Stimulated activated effector memory CD8-positive, alpha-beta T cell treated with anti-CD3 and anti-CD28 coated beads, Interleukin-12 subunit alpha, Interleukin-12 subunit beta, amount 100 ng/mL, for 72 hours (primary cell): ENCODE measurements at regions not wholly inside any gene's neighbourhood (a gene's known extent, or its start where the extent isn't known, plus 50 kb on each side); places are given as distances from the start of the nearest gene placed in this dataset.
A peak's percentile ranks its signal among the peaks of the same experiment; 100 is the strongest.

Experiments
- ATAC-seq: fragments of 150-1000 bp; cut with Tn5 transposase; 2 replicates; pipeline ENCODE4 v1.10.0; 2021
- DNase-seq, 2 donors: peaks; one replicate each; pipeline ENCODE4 v3.0.0; 2021 to 2022; ENCODE audit warnings: low spot score in 2 of 2
- H3K27ac Mint-ChIP-seq: one replicate; pipeline ENCODE4 v1.8.0; 2022; ENCODE audit warnings: mild to moderate bottlenecking, mixed read lengths
- H3K36me3 Mint-ChIP-seq: one replicate; pipeline ENCODE4 v1.8.0; 2022; ENCODE audit warnings: mild to moderate bottlenecking, mixed read lengths
- H3K4me1 Mint-ChIP-seq: one replicate; pipeline ENCODE4 v1.8.0; 2022; ENCODE audit warnings: mixed read lengths
- H3K4me3 Mint-ChIP-seq: one replicate; pipeline ENCODE4 v1.8.0; 2022; ENCODE audit warnings: mild to moderate bottlenecking, mixed read lengths
- H3K9me3 Mint-ChIP-seq: one replicate; pipeline ENCODE4 v1.8.0; 2022; ENCODE audit warnings: mixed read lengths

- Mint-ChIP-seq H3K4me1 (no peaks in the 10 kb centered on the region), H3K9me3 (peaks cover 3% of the 10 kb centered on the region), H3K36me3 (no peaks in the 10 kb centered on the region), H3K4me3 (no peak overlapping the region), H3K27ac (no peak overlapping the region)
- DNase-seq (no peak), ATAC-seq (no peak)
Observed at GRCh38 chr2:147214914-147215313, 629.9 kb upstream of the ACVR2A start.

- DNase-seq (no peak), ATAC-seq (peak; percentile 63)
- H3K9me3 Mint-ChIP-seq: peaks cover 2% of the 10 kb centered on the region
- no peak overlapping the region for H3K4me3 Mint-ChIP-seq
- no peaks in the 10 kb centered on the region for H3K4me1 Mint-ChIP-seq
- no peaks in the 10 kb centered on the region for H3K36me3 Mint-ChIP-seq
- H3K27ac Mint-ChIP-seq: no peak overlapping the region
Observed at GRCh38 chr2:147211484-147211883, 633.3 kb upstream of the ACVR2A start.

GRCh38 chr2:147204102-147204501 lies 640.7 kb upstream of the ACVR2A start:
- no peaks in the 10 kb centered on the region for H3K4me1 Mint-ChIP-seq
- H3K4me3 Mint-ChIP-seq: no peak overlapping the region
- peaks cover 7% of the 10 kb centered on the region for H3K9me3 Mint-ChIP-seq
- no peak overlapping the region for H3K27ac Mint-ChIP-seq
- DNase-seq (no peak), ATAC-seq (no peak)
- H3K36me3 Mint-ChIP-seq: no peaks in the 10 kb centered on the region

GRCh38 chr2:147198651-147199171 lies 646.1 kb upstream of the ACVR2A start:
- ATAC-seq: no peak
- DNase-seq: no peak
- H3K9me3 Mint-ChIP-seq: peaks cover 4% of the 10 kb centered on the region
- no peak overlapping the region for H3K4me3 Mint-ChIP-seq
- no peak overlapping the region for H3K27ac Mint-ChIP-seq
- no peaks in the 10 kb centered on the region for H3K4me1 Mint-ChIP-seq
- H3K36me3 Mint-ChIP-seq: no peaks in the 10 kb centered on the region

GRCh38 chr2:147197754-147198483 lies 646.9 kb upstream of the ACVR2A start:
- DNase-seq: no peak

GRCh38 chr2:147182260-147182659 lies 662.6 kb upstream of the ACVR2A start:
- ATAC-seq (peak; percentile 89), DNase-seq (no peak)
- Mint-ChIP-seq H3K27ac (peak overlapping the region; percentile 70), H3K9me3 (peaks cover 24% of the 10 kb centered on the region), H3K4me1 (peaks cover 15% of the 10 kb centered on the region), H3K36me3 (no peaks in the 10 kb centered on the region), H3K4me3 (peak overlapping the region; percentile 14)

More at GRCh38 chr2:147197754-147198483, 646.9 kb upstream of the ACVR2A start:
- Mint-ChIP-seq H3K4me3 (no peak overlapping the region), H3K9me3 (peaks cover 4% of the 10 kb centered on the region), H3K27ac (no peak overlapping the region), H3K4me1 (no peaks in the 10 kb centered on the region), H3K36me3 (no peaks in the 10 kb centered on the region)
- ATAC-seq: no peak

GRCh38 chr2:147181351-147182029 lies 663.3 kb upstream of the ACVR2A start:
- H3K36me3 Mint-ChIP-seq: no peaks in the 10 kb centered on the region
- peaks cover 24% of the 10 kb centered on the region for H3K9me3 Mint-ChIP-seq
- peaks cover 15% of the 10 kb centered on the region for H3K4me1 Mint-ChIP-seq
- H3K27ac Mint-ChIP-seq: no peak overlapping the region
- ATAC-seq: peak; percentile 51
- no peak for DNase-seq
- H3K4me3 Mint-ChIP-seq: no peak overlapping the region

- H3K36me3 Mint-ChIP-seq: no peaks in the 10 kb centered on the region
- H3K27ac Mint-ChIP-seq: no peak overlapping the region
- peaks cover 3% of the 10 kb centered on the region for H3K9me3 Mint-ChIP-seq
- DNase-seq (no peak), ATAC-seq (peak; percentile 58)
- peaks cover 11% of the 10 kb centered on the region for H3K4me1 Mint-ChIP-seq
- H3K4me3 Mint-ChIP-seq: no peak overlapping the region
Observed at GRCh38 chr2:147177071-147177857, 667.6 kb upstream of the ACVR2A start.

- Mint-ChIP-seq H3K27ac (no peak overlapping the region), H3K36me3 (no peaks in the 10 kb centered on the region), H3K4me1 (no peaks in the 10 kb centered on the region), H3K4me3 (no peak overlapping the region), H3K9me3 (no peaks in the 10 kb centered on the region)
- ATAC-seq (no peak), DNase-seq (no peak)
Observed at GRCh38 chr2:147174824-147175254, 670.0 kb upstream of the ACVR2A start.

- no peak overlapping the region for H3K27ac Mint-ChIP-seq
- ATAC-seq (peak; percentile 64), DNase-seq (no peak)
- no peak overlapping the region for H3K4me3 Mint-ChIP-seq
- H3K36me3 Mint-ChIP-seq: no peaks in the 10 kb centered on the region
- no peaks in the 10 kb centered on the region for H3K4me1 Mint-ChIP-seq
- H3K9me3 Mint-ChIP-seq: no peaks in the 10 kb centered on the region
Observed at GRCh38 chr2:147173798-147174197, 671.0 kb upstream of the ACVR2A start.

- Mint-ChIP-seq H3K4me3 (no peak overlapping the region), H3K27ac (no peak overlapping the region), H3K36me3 (no peaks in the 10 kb centered on the region), H3K4me1 (no peaks in the 10 kb centered on the region), H3K9me3 (peaks cover 5% of the 10 kb centered on the region)
- DNase-seq (no peak), ATAC-seq (no peak)
Observed at GRCh38 chr2:147173189-147173581, 671.6 kb upstream of the ACVR2A start.

GRCh38 chr2:147172493-147173188 lies 672.2 kb upstream of the ACVR2A start:
- Mint-ChIP-seq H3K4me1 (no peaks in the 10 kb centered on the region), H3K9me3 (peaks cover 5% of the 10 kb centered on the region), H3K27ac (no peak overlapping the region), H3K4me3 (no peak overlapping the region), H3K36me3 (no peaks in the 10 kb centered on the region)
- DNase-seq (no peak), ATAC-seq (no peak)

GRCh38 chr2:147171941-147172340 lies 672.9 kb upstream of the ACVR2A start:
- DNase-seq (no peak), ATAC-seq (no peak)
- H3K4me1 Mint-ChIP-seq: no peaks in the 10 kb centered on the region
- no peak overlapping the region for H3K27ac Mint-ChIP-seq
- peaks cover 5% of the 10 kb centered on the region for H3K9me3 Mint-ChIP-seq
- no peak overlapping the region for H3K4me3 Mint-ChIP-seq
- H3K36me3 Mint-ChIP-seq: no peaks in the 10 kb centered on the region

- Mint-ChIP-seq H3K4me3 (no peak overlapping the region), H3K4me1 (no peaks in the 10 kb centered on the region), H3K9me3 (peaks cover 5% of the 10 kb centered on the region), H3K27ac (no peak overlapping the region), H3K36me3 (no peaks in the 10 kb centered on the region)
- ATAC-seq (no peak), DNase-seq (no peak)
Observed at GRCh38 chr2:147170932-147171331, 673.9 kb upstream of the ACVR2A start.
